HepG2 (cell line): ENCODE measurements at regions not wholly inside any gene's neighbourhood (a gene's known extent, or its start where the extent isn't known, plus 50 kb on each side); places are given as distances from the start of the nearest gene placed in this dataset.

Experiments
- ATAC-seq: fragments of 200-7000 bp; cut with Tn5 transposase; 3 replicates; pipeline ENCODE4 v1.9.1; 2020; ENCODE audit warnings: mild to moderate bottlenecking, moderate library complexity
- BruUV-seq: library from RNA; stranded (reverse); fragments of 400-500 nt; replicated peaks from 2 replicates; lab custom pipeline; 2021; lab: Mats Ljungman, UMichigan
- CTCF ChIA-PET: fragments of 300-600 bp; formaldehyde crosslinking; extraction: SDS; loops from one replicate; lab custom pipeline; 2021; ENCODE audit warnings: low total read pairs, inconsistent platforms, low intra/inter-chr PET ratio; lab: Yijun Ruan, JAX
- POLR2A ChIA-PET: fragments of 350-600 bp; sonication (Branson Sonifier 250); formaldehyde crosslinking; loops from one replicate; lab custom pipeline; 2020; ENCODE audit warnings: antibody characterized with exemption, inconsistent platforms; lab: Yijun Ruan, JAX
- DNase-seq: peaks from one replicate; pipeline ENCODE4 v3.0.0-alpha.2; 2015; ENCODE audit warnings: low spot score
- FAIRE-seq: peaks from 3 replicates; lab custom pipeline; 2011; peaks lifted over from hg19 to GRCh38; lab: Jason Lieb, UNC
- H2AFZ ChIP-seq: one replicate; pipeline ENCODE4 v1.6.1; 2011; ENCODE audit warnings: low read length, inconsistent platforms
- H3K27ac ChIP-seq: fragments of 300-600 bp; 3 replicates; pipeline ENCODE4 v1.8.0; 2011; ENCODE audit warnings: mixed run types, mild to moderate bottlenecking, mixed read lengths, low read length, inconsistent platforms; ENCODE audit not compliant: insufficient read depth; ENCODE audit errors: extremely low read length
- H3K27me3 ChIP-seq, 2 experiments: fragments of 200-600 bp in 1 of 2; 2 replicates in 1 of 2; 3 replicates in 1 of 2; pipeline versions ENCODE4 v1.6.0 to v1.8.0; 2011; ENCODE audit warnings: low read length in 2 of 2, mild to moderate bottlenecking in 2 of 2, moderate library complexity in 2 of 2, inconsistent platforms in 1 of 2; ENCODE audit not compliant: insufficient read depth in 2 of 2, control insufficient read depth in 1 of 2
- H3K36me3 ChIP-seq, 2 experiments: fragments of 200-600 bp in 1 of 2; replicated peaks in 1 of 2; 2 replicates in 1 of 2; 3 replicates in 1 of 2; pipeline versions ENCODE4 v1.5.1 to v1.8.0; 2011; ENCODE audit warnings: low read length in 2 of 2, inconsistent platforms in 1 of 2; ENCODE audit not compliant: insufficient read depth in 2 of 2, control insufficient read depth in 1 of 2
- H3K4me1 ChIP-seq: 2 replicates; pipeline ENCODE4 v1.5.1; 2012; ENCODE audit warnings: low read length, inconsistent platforms; ENCODE audit not compliant: insufficient read depth
- H3K4me2 ChIP-seq: 2 replicates; pipeline ENCODE4 v1.6.0; 2011; ENCODE audit warnings: low read depth, low read length, inconsistent platforms
- H3K4me3 ChIP-seq, 3 experiments: fragments of 200-600 bp in 1 of 3; sonication (generic), shearing (Covaris generic) in 1 of 3; replicated peaks in 1 of 3; 2 replicates each; pipeline ENCODE4 v1.5.1; 2011 to 2016; ENCODE audit warnings: low read length in 3 of 3, inconsistent platforms in 2 of 3, low read depth in 2 of 3, mild to moderate bottlenecking in 2 of 3, control low read depth in 1 of 3, mixed read lengths in 1 of 3; ENCODE audit not compliant: insufficient read depth in 1 of 3
- H3K79me2 ChIP-seq: one replicate; pipeline ENCODE4 v1.6.1; 2011; ENCODE audit warnings: low read length, inconsistent platforms; ENCODE audit not compliant: insufficient read depth
- H3K9ac ChIP-seq: 2 replicates; pipeline ENCODE4 v1.6.0; 2011; ENCODE audit warnings: mild to moderate bottlenecking, low read depth, low read length, inconsistent platforms; ENCODE audit not compliant: insufficient read depth
- H3K9me3 ChIP-seq: 2 replicates; pipeline ENCODE4 v1.5.1; 2012; ENCODE audit warnings: mild to moderate bottlenecking, low read length
- H4K20me1 ChIP-seq: 2 replicates; pipeline ENCODE4 v1.6.0; 2011; ENCODE audit warnings: inconsistent platforms, mild to moderate bottlenecking, low read length, moderate library complexity; ENCODE audit not compliant: insufficient read depth
- ARNTL ChIP-seq: sonication (generic); formaldehyde crosslinking; IDR thresholded peaks from 2 replicates; pipeline ENCODE4 v1.4.0; 2020; ENCODE audit warnings: mild to moderate bottlenecking, missing genetic modification reagents
- CEBPB ChIP-seq: IDR thresholded peaks from 2 replicates; pipeline ENCODE4 v1.6.1; 2011; ENCODE audit warnings: low read depth, low read length, improper control_type of control experiment, borderline replicate concordance
- FOXA1 ChIP-seq, 2 experiments: fragments of 450-650 bp in 1 of 2; sonication (generic) in 1 of 2; formaldehyde crosslinking in 1 of 2; IDR thresholded peaks; 2 replicates each; pipeline versions ENCODE4 v1.4.0 to v1.6.1; 2016 to 2020; ENCODE audit warnings: missing genetic modification reagents in 1 of 2
- GABPA ChIP-seq, 2 experiments: IDR thresholded peaks; 2 replicates each; pipeline ENCODE4 v1.6.1; 2011 to 2016; ENCODE audit warnings: low read depth in 2 of 2, low read length in 1 of 2, missing biosample characterization in 1 of 2, missing genetic modification characterization in 1 of 2
- GABPB1 ChIP-seq: IDR thresholded peaks from 2 replicates; pipeline ENCODE4 v1.6.1; 2016; ENCODE audit warnings: mild to moderate bottlenecking, missing genetic modification reagents, moderate library complexity, missing compliant biosample characterization
- MED8 ChIP-seq: sonication (generic); formaldehyde crosslinking; IDR thresholded peaks from 2 replicates; pipeline ENCODE4 v1.8.1; 2023; ENCODE audit warnings: mild to moderate bottlenecking, missing genetic modification reagents; ENCODE audit not compliant: insufficient replicate concordance
- NFE2 ChIP-seq: sonication (generic); formaldehyde crosslinking; IDR thresholded peaks from 2 replicates; pipeline ENCODE4 v1.4.0; 2020; ENCODE audit warnings: missing genetic modification reagents
- SIX4 ChIP-seq: sonication (generic); formaldehyde crosslinking; IDR thresholded peaks from 2 replicates; pipeline ENCODE4 v1.4.0; 2020; ENCODE audit warnings: missing genetic modification reagents
- TOE1 ChIP-seq: sonication (generic); formaldehyde crosslinking; IDR thresholded peaks from 2 replicates; pipeline ENCODE4 v1.4.0; 2020; ENCODE audit warnings: mild to moderate bottlenecking, missing genetic modification reagents
- ZNF383 ChIP-seq: sonication (generic); formaldehyde crosslinking; IDR thresholded peaks from 2 replicates; pipeline ENCODE4 v1.4.0; 2020; ENCODE audit warnings: missing genetic modification reagents, mild to moderate bottlenecking, borderline replicate concordance
- WGBS: methylation state at CpG from one replicate; pipeline ENCODE4 v1.1.6; 2017; ENCODE audit warnings: low lambda C conversion rate; 5-methylcytosine and 5-hydroxymethylcytosine counted together
- in situ Hi-C: cut with HindIII; loops from 2 replicates; pipeline ENCODE4 v1.10.0; 2017; ENCODE audit warnings: low pct_unique_long_range_greater_than_20kb; ENCODE audit not compliant: extremely low pct_ligation_motif_present
- intact Hi-C: fragments of 100-400 bp; cut with micrococcal nuclease; formaldehyde crosslinking; loops from one replicate; pipeline ENCODE4 v1.10.0; 2022; ENCODE audit not compliant: unreplicated experiment

DNA sequence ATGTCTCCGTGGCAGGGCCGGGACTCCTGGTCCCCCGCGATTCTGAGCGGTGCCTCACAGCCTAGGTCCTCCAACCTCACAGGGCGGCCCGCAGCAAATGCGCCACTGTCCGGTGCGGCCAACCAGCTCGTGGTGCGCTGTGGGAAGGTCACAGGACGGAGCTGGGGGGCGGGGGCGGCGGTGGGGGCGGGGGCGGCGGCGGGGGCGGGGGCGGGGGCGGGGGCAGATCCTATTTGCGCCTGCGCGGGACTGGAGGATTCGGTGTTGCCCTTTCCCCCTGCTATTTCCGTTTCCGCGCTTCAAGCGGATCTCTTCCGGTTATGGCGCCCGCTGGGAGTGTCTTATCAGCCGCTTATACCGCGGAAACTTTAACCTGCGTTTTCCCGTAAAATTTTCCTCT, 106.7 kb upstream of the SNRPN start:
- peak overlapping the region in 1 of 3 experiments; percentile 12; a peak in 2 of 6 replicates for H3K4me3 ChIP-seq
- no peak overlapping the region for H3K9ac ChIP-seq
- BruUV-seq = no TSS peak
- H3K9me3 ChIP-seq = peaks cover 37% of the 10 kb centered on the region
- H3K4me1 ChIP-seq = no peaks in the 10 kb centered on the region
- TF ChIP-seq NFE2 = no peak
- peak; percentile 62 for TF ChIP-seq GABPA (IDR thresholded peaks at IDR 0.05; ENCODE audit: low read depth, low read length)
- TF ChIP-seq GABPA (CRISPR knock-in tag; IDR thresholded peaks at IDR 0.05; ENCODE audit: low read depth) = peak; percentile 60; the same call in 1 of the 2 replicates
- no peak for TF ChIP-seq ZNF383 (CRISPR knock-in tag)
- no peak for TF ChIP-seq SIX4 (CRISPR knock-in tag)
- TF ChIP-seq GABPB1 (CRISPR knock-in tag) = peak; percentile 61; the same call in 1 of the 2 replicates
- no peak for TF ChIP-seq ARNTL (CRISPR knock-in tag)
- intact Hi-C loops (no loop called here), in situ Hi-C loops (loop anchor here (25.0 kb wide), 1 partner anchor 111 kb away; no protein-coding TSS in a partner anchor)
- H2AFZ ChIP-seq = peak overlapping the region; percentile 54
- no peaks in the 10 kb centered on the region for H3K79me2 ChIP-seq
- no peak for ATAC-seq
- ChIA-PET CTCF (no interaction called here), POLR2A (no interaction called here)
- no peak for DNase-seq
- no peak overlapping the region for H3K27ac ChIP-seq
- peak overlapping the region; percentile 32; the same call in 1 of the 2 replicates for H3K4me2 ChIP-seq
- H4K20me1 ChIP-seq = no peaks in the 10 kb centered on the region
- 66% methylated on average over 29 of the region's 39 CpGs for WGBS
- no peaks in the 10 kb centered on the region for H3K36me3 ChIP-seq
- FAIRE-seq = no peak
- peaks cover 0 to 2% of the 10 kb centered on the region in 2 experiments; a peak in 1 of 5 replicates for H3K27me3 ChIP-seq

DNA sequence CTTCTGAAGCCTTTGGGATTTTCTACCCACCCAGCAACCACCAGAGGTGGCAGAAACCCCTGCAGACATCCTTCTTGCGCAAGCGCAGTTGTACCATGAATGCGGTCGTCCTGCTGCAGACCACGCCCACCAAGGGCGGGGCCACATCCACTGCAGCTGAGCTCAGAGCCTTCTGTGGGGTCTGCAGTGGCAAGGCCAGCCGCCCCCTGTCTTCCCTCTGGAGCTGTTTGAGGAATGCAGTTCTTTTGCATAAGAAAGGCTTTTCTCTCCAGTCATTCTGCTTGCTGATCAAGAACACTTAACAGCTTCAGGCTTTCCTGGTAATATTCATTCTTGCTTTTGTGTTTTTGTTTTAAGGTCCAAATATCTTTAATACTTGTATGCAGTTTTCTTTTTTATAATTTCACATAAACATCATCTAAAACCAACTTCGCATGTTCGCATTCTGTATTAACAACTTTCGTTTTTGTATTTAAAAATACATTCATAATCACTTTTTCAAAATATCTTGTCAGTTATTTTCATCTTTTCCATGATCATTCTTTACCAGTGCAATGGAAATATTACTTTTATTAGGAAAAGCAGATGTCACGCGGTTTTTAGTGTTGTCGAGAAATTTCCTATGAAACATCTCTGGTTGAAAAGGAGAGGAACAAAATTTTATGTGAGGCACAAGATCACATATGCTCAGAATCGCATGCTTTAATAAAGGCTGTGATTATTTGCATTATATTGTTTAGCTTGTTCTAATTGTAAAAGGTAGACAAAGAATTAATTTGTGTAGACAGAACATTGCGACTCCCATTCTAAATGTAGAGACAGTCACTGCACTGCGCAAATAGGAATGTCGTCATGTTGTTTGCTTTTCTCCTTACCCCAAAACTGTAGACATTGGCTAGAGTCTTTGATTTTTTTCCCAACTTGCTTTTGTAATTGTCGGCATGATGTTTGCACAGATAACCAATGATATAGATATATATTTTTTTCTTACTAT, 98.1 kb upstream of the SNRPN start:
- no peak overlapping the region for H3K27ac ChIP-seq

More for the DNA sequence above, 98.1 kb upstream of the SNRPN start:
- no peak for ATAC-seq
- no peak for FAIRE-seq
- no peak overlapping the region for H3K4me3 ChIP-seq
- no peak overlapping the region for H3K4me2 ChIP-seq
- no peak overlapping the region for H2AFZ ChIP-seq
- 56% methylated on average over 17 of the region's 18 CpGs for WGBS
- no peak for DNase-seq
- TF ChIP-seq CEBPB (peak; percentile 44; the same call in 1 of the 2 replicates), MED8 (no peak), FOXA1 (IDR thresholded peaks at IDR 0.05) (no peak), FOXA1 (CRISPR knock-in tag; IDR thresholded peaks at IDR 0.05) (peak; percentile 41; the same call in 1 of the 2 replicates), TOE1 (CRISPR knock-in tag) (no peak)
- H4K20me1 ChIP-seq = no peaks in the 10 kb centered on the region
- peaks cover 16% of the 10 kb centered on the region for H3K4me1 ChIP-seq
- POLR2A ChIA-PET = no interaction called here
- no peaks in the 10 kb centered on the region; a peak in 2 of 5 replicates for H3K27me3 ChIP-seq
- H3K36me3 ChIP-seq = no peaks in the 10 kb centered on the region
- intact Hi-C loops (no loop called here), in situ Hi-C loops (no loop called here)
- no peak overlapping the region for H3K9ac ChIP-seq
- peaks cover 56% of the 10 kb centered on the region for H3K9me3 ChIP-seq
- CTCF ChIA-PET = no interaction called here
- H3K79me2 ChIP-seq = no peaks in the 10 kb centered on the region
- BruUV-seq = no TSS peak
